SK-N-SH (cell line): ENCODE measurements at regions not wholly inside any gene's neighbourhood (a gene's known extent, or its start where the extent isn't known, plus 50 kb on each side); places are given as distances from the start of the nearest gene placed in this dataset.

Source experiments
- CTCF ChIP-seq: fragments of 200-600 bp; sonication (generic); IDR thresholded peaks from 2 replicates; pipeline ENCODE4 v1.6.1; 2017; ENCODE audit warnings: antibody characterized with exemption, mild to moderate bottlenecking, moderate library complexity
- FOXM1 ChIP-seq: IDR thresholded peaks from 2 replicates; pipeline ENCODE4 v1.4.0; 2012; ENCODE audit warnings: low read depth, mild to moderate bottlenecking
- MAX ChIP-seq: IDR thresholded peaks from 2 replicates; pipeline ENCODE4 v1.4.0; 2012; ENCODE audit warnings: low read depth
- NFIC ChIP-seq: IDR thresholded peaks from 2 replicates; pipeline ENCODE4 v1.4.0; 2012; ENCODE audit warnings: borderline replicate concordance
- POLR2AphosphoS5 ChIP-seq: IDR thresholded peaks from 2 replicates; pipeline ENCODE4 v1.6.1; 2012; ENCODE audit warnings: low read depth, low read length

- no peak for TF ChIP-seq FOXM1
- no peak for TF ChIP-seq CTCF
- TF ChIP-seq NFIC = no peak
- TF ChIP-seq MAX = no peak
- TF ChIP-seq POLR2AphosphoS5 = no peak
Observed at GRCh38 chr7:156198277-156198676, 386.0 kb upstream of the SHH start.
